ENCODE measurements at regions not wholly inside any gene's neighbourhood (a gene's known extent, or its start where the extent isn't known, plus 50 kb on each side); places are given as distances from the start of the nearest gene placed in this dataset.

DNA sequence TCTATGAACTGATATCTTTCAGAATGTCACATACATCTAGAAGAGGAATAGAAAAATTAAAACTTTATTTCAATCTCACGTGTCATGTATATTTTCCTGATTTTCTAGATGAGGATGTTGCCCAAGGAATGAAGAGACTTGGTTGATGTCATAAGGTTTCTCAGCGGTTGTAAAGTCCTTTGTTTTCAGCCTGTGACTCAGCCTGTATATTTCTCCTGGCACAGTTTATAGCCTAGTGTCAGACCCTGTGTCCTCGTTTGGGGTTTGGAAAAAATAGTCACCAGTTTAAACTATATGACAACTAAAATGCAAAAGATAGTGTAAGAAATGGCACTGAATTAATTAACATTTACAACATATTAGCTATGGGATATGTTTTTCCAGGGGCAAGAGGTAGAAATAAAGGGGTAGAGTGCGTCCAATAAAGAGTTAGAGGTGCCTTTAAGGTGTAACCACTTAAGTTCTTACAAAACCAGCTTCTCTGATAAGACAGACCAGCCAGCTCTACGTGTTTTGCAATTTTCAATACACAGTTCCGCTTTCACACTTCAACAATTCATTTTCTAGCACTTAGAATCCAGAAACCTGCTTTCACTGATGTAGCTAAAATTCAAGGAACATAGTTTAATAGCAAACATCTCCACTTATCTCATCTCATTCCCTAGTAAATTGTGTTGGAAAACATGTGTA lies 1432.6 kb upstream of the TENM4 start:
- no peak overlapping the region for H3K4me3 Mint-ChIP-seq
- DNase-seq (no peak), ATAC-seq (no peak)
- H3K27ac Mint-ChIP-seq, result no peak overlapping the region
- no peaks in the 10 kb centered on the region for H3K27me3 Mint-ChIP-seq
- H3K9me3 Mint-ChIP-seq (ENCODE audit: low read depth), result no peaks in the 10 kb centered on the region
- no peaks in the 10 kb centered on the region for H3K36me3 Mint-ChIP-seq
- CTCF ChIA-PET, result no interaction called here
- H3K4me1 Mint-ChIP-seq, result no peaks in the 10 kb centered on the region

DNA sequence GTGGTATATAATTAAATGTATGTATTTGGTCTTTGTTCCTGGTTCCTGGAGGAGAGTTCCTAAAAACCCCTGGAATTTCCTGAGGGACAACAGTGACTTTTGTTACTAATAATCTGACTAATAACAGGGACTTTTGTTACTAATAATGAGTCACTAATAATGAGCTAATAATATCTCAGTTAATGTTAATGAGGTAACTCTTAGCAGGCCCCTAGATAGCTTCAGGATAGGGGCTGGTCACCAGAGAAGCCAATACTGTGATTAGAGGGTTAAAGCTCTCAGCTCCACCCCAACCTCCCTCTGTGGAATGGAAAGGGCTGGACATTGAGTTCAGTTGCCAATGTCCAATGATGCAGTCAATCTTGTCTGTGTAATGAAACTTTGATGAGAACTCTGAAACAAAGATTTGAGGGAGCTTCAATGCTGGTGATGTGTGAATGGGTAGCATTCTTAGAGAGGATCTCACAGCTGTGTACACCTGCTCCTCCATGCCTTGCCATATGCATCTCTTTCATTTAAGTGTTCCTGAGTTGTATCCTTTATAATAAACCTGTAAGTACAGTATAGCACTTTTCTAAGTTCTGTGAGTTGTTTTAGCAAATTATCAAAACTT lies 1431.4 kb upstream of the TENM4 start:
- ATAC-seq (no peak), DNase-seq (no peak)
- CTCF ChIA-PET, result no interaction called here
- no peak overlapping the region for H3K27ac Mint-ChIP-seq
- no peaks in the 10 kb centered on the region for H3K36me3 Mint-ChIP-seq
- H3K27me3 Mint-ChIP-seq, result no peaks in the 10 kb centered on the region
- H3K9me3 Mint-ChIP-seq (ENCODE audit: low read depth), result peaks cover 2% of the 10 kb centered on the region
- no peaks in the 10 kb centered on the region for H3K4me1 Mint-ChIP-seq
- no peak overlapping the region for H3K4me3 Mint-ChIP-seq

DNA sequence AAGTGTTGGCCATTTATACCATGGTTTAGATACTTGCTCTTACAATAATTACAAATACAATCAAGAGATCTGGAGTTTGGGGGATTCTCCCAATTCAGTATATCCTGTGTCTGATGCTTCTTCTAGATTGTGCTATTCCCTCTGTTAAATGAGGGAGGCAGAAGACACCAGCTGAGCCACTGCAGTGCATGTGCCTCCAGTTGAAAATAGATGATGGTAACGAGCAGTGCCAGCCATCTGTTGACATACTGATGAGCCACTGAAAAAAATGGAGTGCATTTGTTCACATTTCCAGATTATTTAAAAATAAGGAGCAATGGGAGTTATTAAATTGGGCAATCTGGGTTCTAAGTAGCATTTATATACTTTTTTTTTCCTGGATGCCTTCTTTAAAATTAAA lies 1428.0 kb upstream of the TENM4 start:
- Mint-ChIP-seq H3K36me3 (no peaks in the 10 kb centered on the region), H3K27ac (no peak overlapping the region), H3K4me3 (no peak overlapping the region), H3K27me3 (no peaks in the 10 kb centered on the region), H3K9me3 (ENCODE audit: low read depth) (peaks cover 8% of the 10 kb centered on the region), H3K4me1 (no peaks in the 10 kb centered on the region)
- DNase-seq (no peak), ATAC-seq (no peak)
- CTCF ChIA-PET, result no interaction called here

DNA sequence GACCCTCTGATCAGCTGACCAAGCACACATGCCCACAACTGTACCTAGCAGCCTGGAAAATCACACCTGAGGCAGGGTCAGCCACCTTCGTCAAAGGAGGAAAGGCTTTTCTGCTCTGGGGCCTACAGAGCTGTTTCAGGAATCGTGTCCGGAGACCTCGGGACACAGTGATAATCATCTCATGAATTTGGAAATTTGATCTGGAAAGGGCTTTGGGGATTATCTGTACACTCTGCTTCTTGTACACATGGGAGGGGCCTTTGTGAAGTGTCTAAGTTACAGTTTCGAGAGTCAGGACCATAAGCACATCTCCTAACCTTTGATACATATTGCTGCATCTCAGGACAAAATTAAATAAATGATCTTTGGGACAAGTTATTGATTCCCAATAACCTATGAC lies 1421.2 kb upstream of the TENM4 start:
- Mint-ChIP-seq H3K4me1 (no peaks in the 10 kb centered on the region), H3K27ac (no peak overlapping the region), H3K27me3 (no peaks in the 10 kb centered on the region), H3K4me3 (no peak overlapping the region), H3K36me3 (no peaks in the 10 kb centered on the region), H3K9me3 (ENCODE audit: low read depth) (peaks cover 13% of the 10 kb centered on the region)
- CTCF ChIA-PET, result no interaction called here
- DNase-seq (no peak), ATAC-seq (no peak)

DNA sequence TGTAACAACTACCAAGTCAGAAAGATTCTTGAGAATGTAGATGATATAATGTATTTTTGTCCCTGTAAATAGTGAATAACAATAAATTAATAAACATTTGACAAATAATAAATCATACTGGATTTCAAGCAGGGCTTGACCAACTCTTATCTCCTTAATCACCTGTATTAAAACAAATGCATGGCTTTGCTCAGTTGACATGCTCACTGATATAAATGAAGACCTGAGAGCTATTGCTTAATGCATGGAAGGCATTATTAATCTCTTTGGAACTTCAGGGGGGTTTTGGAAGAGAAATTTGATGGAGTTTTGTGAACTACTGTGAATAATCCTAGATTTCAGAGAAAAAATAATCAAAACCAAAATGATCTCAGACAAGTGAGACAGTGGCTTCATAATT lies 1420.4 kb upstream of the TENM4 start:
- CTCF ChIA-PET, result no interaction called here
- Mint-ChIP-seq H3K9me3 (ENCODE audit: low read depth) (peaks cover 13% of the 10 kb centered on the region), H3K27me3 (no peaks in the 10 kb centered on the region), H3K4me1 (no peaks in the 10 kb centered on the region), H3K36me3 (no peaks in the 10 kb centered on the region), H3K27ac (no peak overlapping the region), H3K4me3 (no peak overlapping the region)
- DNase-seq (no peak), ATAC-seq (no peak)

DNA sequence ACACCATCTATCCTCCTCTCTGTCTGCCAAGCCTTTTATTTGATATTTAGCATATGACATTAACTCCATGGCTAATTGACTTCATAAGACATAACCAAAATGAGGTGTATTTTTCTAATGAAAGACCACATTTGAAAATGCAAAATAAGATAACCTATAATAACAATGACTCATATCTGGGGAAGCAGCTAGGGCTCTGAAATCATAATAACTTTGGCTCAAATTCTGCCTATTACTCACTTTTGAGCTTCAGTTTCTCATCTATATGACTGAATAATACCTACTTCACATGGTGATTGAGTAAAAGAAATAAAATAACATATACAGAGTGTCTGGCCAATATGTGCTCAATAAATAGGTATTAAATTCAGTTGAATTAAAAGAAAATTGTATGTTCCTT lies 1419.8 kb upstream of the TENM4 start:
- H3K9me3 Mint-ChIP-seq (ENCODE audit: low read depth), result peaks cover 13% of the 10 kb centered on the region
- H3K36me3 Mint-ChIP-seq, result no peaks in the 10 kb centered on the region
- no peak overlapping the region for H3K27ac Mint-ChIP-seq
- no peak overlapping the region for H3K4me3 Mint-ChIP-seq
- H3K4me1 Mint-ChIP-seq, result no peaks in the 10 kb centered on the region
- CTCF ChIA-PET, result no interaction called here
- no peak for DNase-seq
- ATAC-seq, result no peak
- H3K27me3 Mint-ChIP-seq, result no peaks in the 10 kb centered on the region

DNA sequence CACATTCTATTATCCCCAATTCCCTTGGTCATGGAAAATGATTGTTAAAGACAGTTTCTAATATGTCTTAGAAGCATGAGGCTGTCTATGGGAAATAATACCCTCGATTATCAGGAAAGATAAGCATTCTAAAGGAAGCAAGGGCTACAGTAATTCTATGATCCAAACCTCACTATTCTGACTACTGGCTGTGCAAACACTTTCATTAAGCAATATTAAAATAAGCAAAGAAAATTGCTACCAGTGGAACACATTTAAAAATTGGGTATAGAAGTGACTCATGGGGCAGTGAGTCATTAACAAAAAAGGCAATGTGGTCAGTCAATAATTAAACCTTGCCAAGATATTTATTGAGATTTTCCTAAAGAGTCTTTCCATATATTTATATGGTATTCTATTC lies 1415.2 kb upstream of the TENM4 start:
- DNase-seq (no peak), ATAC-seq (no peak)
- Mint-ChIP-seq H3K4me3 (no peak overlapping the region), H3K9me3 (ENCODE audit: low read depth) (peaks cover 6% of the 10 kb centered on the region), H3K36me3 (no peaks in the 10 kb centered on the region), H3K27me3 (no peaks in the 10 kb centered on the region), H3K4me1 (no peaks in the 10 kb centered on the region), H3K27ac (no peak overlapping the region)
- CTCF ChIA-PET, result interaction anchor here (1.0 kb wide), 1 partner anchor 12 kb away, joined by 3 read pairs; no protein-coding TSS in a partner anchor

DNA sequence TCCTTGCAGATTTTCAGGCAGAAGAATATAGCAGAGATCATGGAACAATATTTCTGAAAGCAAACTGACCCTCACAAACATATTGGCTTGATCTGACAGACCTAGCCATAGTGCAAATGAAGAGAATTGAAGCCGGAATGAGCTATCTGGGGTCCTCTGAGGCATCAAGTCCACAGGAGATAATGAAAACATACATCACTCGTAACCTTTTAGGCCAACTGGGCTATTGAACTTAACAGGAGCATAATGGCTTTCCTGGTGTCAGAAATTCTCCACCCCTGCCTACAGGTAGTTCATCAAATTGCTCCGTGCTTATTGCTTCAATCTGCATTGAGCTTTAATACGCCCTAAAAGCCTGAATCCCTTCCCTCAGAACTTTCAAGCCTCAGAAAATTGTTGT lies 1414.6 kb upstream of the TENM4 start:
- CTCF ChIA-PET, result interaction anchor here (1.0 kb wide), 1 partner anchor 11 kb away, joined by 3 read pairs; no protein-coding TSS in a partner anchor
- no peaks in the 10 kb centered on the region for H3K27me3 Mint-ChIP-seq
- no peak for ATAC-seq
- no peaks in the 10 kb centered on the region for H3K4me1 Mint-ChIP-seq
- H3K27ac Mint-ChIP-seq, result no peak overlapping the region
- no peak for DNase-seq
- H3K4me3 Mint-ChIP-seq, result no peak overlapping the region
- H3K9me3 Mint-ChIP-seq (ENCODE audit: low read depth), result peaks cover 6% of the 10 kb centered on the region
- H3K36me3 Mint-ChIP-seq, result no peaks in the 10 kb centered on the region

DNA sequence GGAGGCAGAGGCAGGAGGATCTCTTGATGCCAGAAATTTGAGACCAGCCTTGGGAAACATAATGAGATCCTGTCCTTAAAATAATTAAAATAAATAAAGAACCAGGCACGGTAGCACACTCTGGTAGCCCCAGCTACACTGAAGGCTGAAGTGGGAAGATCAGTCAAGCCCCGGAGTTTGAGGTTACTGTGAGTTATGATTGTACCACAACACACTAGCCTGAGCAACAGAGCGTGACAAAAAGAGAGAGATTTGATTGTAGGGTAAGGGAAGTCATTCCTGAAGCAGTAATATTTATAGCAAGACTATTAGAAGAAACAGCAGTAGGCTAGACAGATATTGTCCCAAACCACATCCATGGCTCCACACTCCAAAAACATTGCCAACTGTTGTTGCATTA lies 1408.4 kb upstream of the TENM4 start:
- Mint-ChIP-seq H3K27ac (no peak overlapping the region), H3K27me3 (no peaks in the 10 kb centered on the region), H3K36me3 (no peaks in the 10 kb centered on the region), H3K4me1 (no peaks in the 10 kb centered on the region), H3K4me3 (no peak overlapping the region), H3K9me3 (ENCODE audit: low read depth) (peaks cover 4% of the 10 kb centered on the region)
- CTCF ChIA-PET, result no interaction called here
- DNase-seq (no peak), ATAC-seq (no peak)

DNA sequence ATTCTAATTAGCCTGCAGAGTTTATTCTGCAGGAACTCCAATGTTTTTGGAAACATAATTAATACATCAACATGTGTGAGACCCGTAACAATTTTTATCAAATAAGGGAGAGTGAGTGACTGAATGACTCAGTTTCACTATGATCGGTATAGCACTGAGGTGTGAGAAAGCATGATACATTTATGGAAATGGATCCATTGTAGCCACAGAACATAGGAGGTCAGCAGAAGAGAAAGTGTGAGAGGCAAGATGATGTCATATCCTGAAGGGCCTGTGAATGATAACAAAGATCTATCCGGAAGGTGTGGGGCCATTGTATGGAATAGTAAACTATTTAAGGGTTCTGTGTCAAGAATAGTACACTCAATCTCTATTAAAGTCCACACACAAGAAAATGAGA lies 1406.1 kb upstream of the TENM4 start:
- DNase-seq, result no peak
- no peaks in the 10 kb centered on the region for H3K27me3 Mint-ChIP-seq
- ATAC-seq, result no peak
- H3K4me3 Mint-ChIP-seq, result no peak overlapping the region
- CTCF ChIA-PET, result no interaction called here
- H3K27ac Mint-ChIP-seq, result no peak overlapping the region
- no peaks in the 10 kb centered on the region for H3K4me1 Mint-ChIP-seq
- H3K9me3 Mint-ChIP-seq (ENCODE audit: low read depth), result peaks cover 9% of the 10 kb centered on the region
- no peaks in the 10 kb centered on the region for H3K36me3 Mint-ChIP-seq

DNA sequence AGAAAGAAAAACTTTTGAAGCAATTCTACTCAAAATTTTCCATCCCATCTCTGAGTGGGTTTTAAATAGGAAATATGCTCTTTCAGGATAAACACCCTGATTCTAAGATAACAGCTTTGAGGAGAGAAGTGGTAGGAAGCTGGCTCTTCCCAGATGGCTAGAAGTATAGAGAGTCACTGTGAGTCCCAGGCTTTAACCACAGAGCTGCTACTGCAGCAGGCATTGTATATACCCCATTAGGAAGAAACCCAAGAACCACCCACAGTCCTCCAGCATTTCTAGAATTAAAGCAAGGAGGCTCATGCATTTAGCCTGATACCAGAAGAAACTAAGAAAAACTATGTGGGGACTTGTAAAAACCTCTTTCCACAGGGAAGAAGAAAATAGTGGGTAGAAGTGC lies 1405.6 kb upstream of the TENM4 start:
- no peak overlapping the region for H3K27ac Mint-ChIP-seq
- H3K36me3 Mint-ChIP-seq, result no peaks in the 10 kb centered on the region
- DNase-seq (no peak), ATAC-seq (no peak)
- CTCF ChIA-PET, result no interaction called here
- no peaks in the 10 kb centered on the region for H3K27me3 Mint-ChIP-seq
- H3K4me1 Mint-ChIP-seq, result no peaks in the 10 kb centered on the region
- peaks cover 9% of the 10 kb centered on the region for H3K9me3 Mint-ChIP-seq (ENCODE audit: low read depth)
- H3K4me3 Mint-ChIP-seq, result no peak overlapping the region

DNA sequence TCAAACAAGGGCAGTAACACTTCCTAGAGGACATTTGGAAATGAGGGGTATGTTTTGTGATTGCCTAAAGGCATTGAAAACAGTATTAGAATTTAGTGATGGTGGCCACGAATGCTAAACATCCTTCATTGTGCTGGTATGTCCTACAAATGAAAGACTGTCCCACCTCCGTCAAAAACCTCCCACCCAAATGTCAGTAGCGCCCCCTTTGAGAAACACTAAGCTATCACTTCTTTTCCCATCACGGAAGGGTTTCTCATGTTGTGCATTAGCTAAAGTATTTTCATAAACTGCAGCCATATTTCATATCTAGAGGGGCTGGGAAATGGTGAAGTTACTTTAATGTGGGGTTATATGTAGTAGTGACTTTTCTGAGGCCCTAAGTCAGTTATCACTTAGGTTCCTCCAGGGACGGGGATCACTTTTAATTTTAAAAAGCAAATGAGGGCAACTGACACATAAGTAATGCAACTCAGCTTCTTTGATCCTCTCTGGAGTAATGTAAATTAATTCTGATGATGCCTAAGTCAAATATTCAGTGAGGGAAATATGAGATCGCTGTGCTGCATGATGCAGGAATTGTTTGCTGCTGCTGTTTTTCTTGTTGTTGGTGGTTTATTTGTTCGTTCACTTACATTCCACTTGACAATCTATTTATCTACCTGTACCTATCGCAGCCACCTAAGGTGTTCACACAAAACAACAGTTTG lies 1403.4 kb upstream of the TENM4 start:
- Mint-ChIP-seq H3K36me3 (no peaks in the 10 kb centered on the region), H3K27ac (no peak overlapping the region), H3K27me3 (no peaks in the 10 kb centered on the region), H3K4me1 (no peaks in the 10 kb centered on the region), H3K9me3 (ENCODE audit: low read depth) (peaks cover 6% of the 10 kb centered on the region), H3K4me3 (no peak overlapping the region)
- no peak for ATAC-seq
- CTCF ChIA-PET, result interaction anchor here (1.0 kb wide), 1 partner anchor 11 kb away, joined by 3 read pairs; no protein-coding TSS in a partner anchor
- no peak for DNase-seq

DNA sequence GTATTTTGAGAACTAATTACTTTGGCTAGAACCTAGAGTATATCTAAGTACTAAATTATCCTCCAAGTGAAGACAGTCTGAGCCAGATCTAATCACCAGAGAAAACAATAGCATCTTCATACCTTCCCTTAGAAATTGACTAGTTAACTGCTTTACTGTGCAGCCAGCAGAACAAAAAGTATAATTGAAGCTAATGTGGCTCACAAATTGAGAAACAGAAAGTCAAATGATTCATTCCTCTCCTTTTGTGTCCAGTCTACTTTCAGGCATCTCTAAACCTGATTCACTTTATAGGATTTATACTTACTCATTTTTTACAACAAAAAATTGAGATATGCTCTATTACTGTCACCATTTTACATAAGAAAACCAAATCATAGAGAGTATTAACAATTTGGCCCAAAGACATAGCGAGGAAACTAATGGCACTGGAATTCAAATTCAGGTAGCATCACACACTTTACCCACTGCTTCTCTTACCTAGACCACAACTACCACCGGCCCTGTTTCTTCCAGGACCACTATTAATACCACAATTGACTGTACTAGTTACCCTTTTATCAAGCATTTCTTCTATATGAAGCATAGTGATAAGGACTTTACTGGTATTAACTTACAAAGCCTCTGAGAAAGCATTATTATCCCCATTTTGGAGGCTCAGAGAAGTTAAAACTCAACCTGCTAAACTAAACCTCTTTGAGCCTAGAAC lies 1402.6 kb upstream of the TENM4 start:
- no peak overlapping the region for H3K4me3 Mint-ChIP-seq
- no peak for DNase-seq
- H3K36me3 Mint-ChIP-seq, result no peaks in the 10 kb centered on the region
- no peaks in the 10 kb centered on the region for H3K27me3 Mint-ChIP-seq
- peaks cover 6% of the 10 kb centered on the region for H3K9me3 Mint-ChIP-seq (ENCODE audit: low read depth)
- CTCF ChIA-PET, result interaction anchor here (1.0 kb wide), 1 partner anchor 12 kb away, joined by 3 read pairs; no protein-coding TSS in a partner anchor
- no peak overlapping the region for H3K27ac Mint-ChIP-seq
- no peaks in the 10 kb centered on the region for H3K4me1 Mint-ChIP-seq
- ATAC-seq, result no peak

DNA sequence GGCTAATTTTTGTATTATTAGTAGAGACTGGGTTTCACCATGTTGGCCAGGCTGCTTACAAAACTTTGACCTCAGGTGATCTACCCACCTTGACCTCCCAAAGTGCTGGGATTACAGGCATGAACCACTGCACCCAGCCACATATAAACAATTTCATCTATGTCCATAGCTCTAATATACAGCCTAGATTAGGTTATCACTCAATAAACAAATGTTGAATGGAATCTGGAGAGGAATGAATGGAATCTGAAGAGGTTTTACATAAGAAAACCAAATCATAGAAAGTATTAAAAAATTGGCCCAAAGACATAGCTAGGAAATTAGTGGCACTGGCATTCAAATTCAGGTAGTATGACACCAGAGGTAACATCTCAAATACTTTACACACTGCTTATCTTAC lies 1401.4 kb upstream of the TENM4 start:
- DNase-seq, result no peak
- Mint-ChIP-seq H3K36me3 (no peaks in the 10 kb centered on the region), H3K4me1 (no peaks in the 10 kb centered on the region), H3K27ac (no peak overlapping the region), H3K4me3 (no peak overlapping the region), H3K27me3 (no peaks in the 10 kb centered on the region), H3K9me3 (ENCODE audit: low read depth) (peaks cover 9% of the 10 kb centered on the region)
- no peak for ATAC-seq
- CTCF ChIA-PET, result no interaction called here

Measured in activated CD8-positive, alpha-beta memory T cell treated with anti-CD3 and anti-CD28 coated beads, Interleukin-2, amount 10 ng/mL, durations not matched to agents 7 days and 5 days (primary cell).